A549 (cell line): ENCODE measurements at regions not wholly inside any gene's neighbourhood (a gene's known extent, or its start where the extent isn't known, plus 50 kb on each side); places are given as distances from the start of the nearest gene placed in this dataset.
"Not testable (repeated sequence)": the region's sequence is repeated elsewhere in the genome, so short reads cannot be mapped to it uniquely, and the experiment has no call there.

Experiments used
- CEBPB ChIP-seq, 2 experiments: fragments of >200 bp in 1 of 2; sonication (Bioruptor Twin) in 1 of 2; formaldehyde crosslinking in 1 of 2; IDR thresholded peaks; 2 replicates each; pipeline ENCODE4 v1.6.1; 2012 to 2016
- EP300 ChIP-seq, 2 experiments: fragments of >200 bp; sonication (Bioruptor Twin); formaldehyde crosslinking; IDR thresholded peaks; 2 replicates in 1 of 2; 3 replicates in 1 of 2; pipeline ENCODE4 v1.6.1; 2016 to 2017
- FOSB ChIP-seq: fragments of 250-450 bp; sonication (Bioruptor Pico); IDR thresholded peaks from 2 replicates; pipeline ENCODE4 v1.5.0; 2020; ENCODE audit warnings: mild to moderate bottlenecking, moderate library complexity
- JUN ChIP-seq, 2 experiments: fragments of >200 bp; sonication (Bioruptor Twin); formaldehyde crosslinking; IDR thresholded peaks; 2 replicates in 1 of 2; 3 replicates in 1 of 2; pipeline ENCODE4 v1.6.1; 2016 to 2017
- JUNB ChIP-seq: fragments of >200 bp; sonication (Bioruptor Twin); formaldehyde crosslinking; IDR thresholded peaks from 2 replicates; pipeline ENCODE4 v1.6.1; 2016
- NPAS2 ChIP-seq: fragments of 250-450 bp; sonication (Bioruptor Pico); IDR thresholded peaks from 2 replicates; pipeline ENCODE4 v1.8.0; 2022; ENCODE audit warnings: mild to moderate bottlenecking, moderate library complexity, borderline replicate concordance
- POLR2A ChIP-seq: IDR thresholded peaks from 2 replicates; pipeline ENCODE4 v1.6.1; 2012; ENCODE audit warnings: mild to moderate bottlenecking, low read length
- RFX5 ChIP-seq: fragments of 450-650 bp; IDR thresholded peaks from 2 replicates; pipeline ENCODE4 v1.7.1; 2014; ENCODE audit warnings: antibody characterized with exemption, mild to moderate bottlenecking, moderate library complexity
- TF ChIP-seq, protein P1 (sequence below): fragments of >200 bp; sonication (Bioruptor Twin); formaldehyde crosslinking; IDR thresholded peaks from 3 replicates; pipeline ENCODE4 v1.5.1; 2016
- TF ChIP-seq, protein P2 (sequence below): fragments of 200-600 bp; sonication (generic); IDR thresholded peaks from 2 replicates; pipeline ENCODE4 v1.6.1; 2016; ENCODE audit warnings: antibody characterized with exemption, mild to moderate bottlenecking, moderate library complexity
- TF ChIP-seq, protein P3 (sequence below): fragments of 250-450 bp; sonication (Bioruptor Pico); IDR thresholded peaks from 2 replicates; pipeline ENCODE4 v1.5.0; 2021; ENCODE audit warnings: mild to moderate bottlenecking, moderate library complexity, borderline replicate concordance
- TF ChIP-seq, protein P4 (sequence below): IDR thresholded peaks from 2 replicates; pipeline ENCODE4 v1.6.1; 2012

DNA sequence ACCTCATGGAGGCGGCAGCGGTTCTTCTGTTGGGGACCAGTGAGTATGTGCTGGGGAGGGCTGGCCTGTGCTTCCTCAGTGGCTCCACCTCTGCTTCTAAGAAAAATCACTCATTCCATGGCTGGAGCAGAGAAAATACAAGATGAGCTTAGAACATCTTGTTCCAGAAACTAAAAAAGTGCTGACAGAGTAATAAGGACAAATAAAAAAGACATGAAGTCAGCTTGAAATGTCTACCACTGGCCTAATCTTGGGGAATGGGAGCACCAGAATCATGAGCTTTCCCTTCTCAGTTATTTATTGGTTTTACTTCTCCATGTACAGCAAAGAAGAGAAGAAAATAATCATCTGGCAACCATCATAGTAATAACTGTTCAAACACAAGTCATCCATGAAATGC is 81.1 kb upstream of the TEKT4 start:
- TF ChIP-seq, protein P1, sequence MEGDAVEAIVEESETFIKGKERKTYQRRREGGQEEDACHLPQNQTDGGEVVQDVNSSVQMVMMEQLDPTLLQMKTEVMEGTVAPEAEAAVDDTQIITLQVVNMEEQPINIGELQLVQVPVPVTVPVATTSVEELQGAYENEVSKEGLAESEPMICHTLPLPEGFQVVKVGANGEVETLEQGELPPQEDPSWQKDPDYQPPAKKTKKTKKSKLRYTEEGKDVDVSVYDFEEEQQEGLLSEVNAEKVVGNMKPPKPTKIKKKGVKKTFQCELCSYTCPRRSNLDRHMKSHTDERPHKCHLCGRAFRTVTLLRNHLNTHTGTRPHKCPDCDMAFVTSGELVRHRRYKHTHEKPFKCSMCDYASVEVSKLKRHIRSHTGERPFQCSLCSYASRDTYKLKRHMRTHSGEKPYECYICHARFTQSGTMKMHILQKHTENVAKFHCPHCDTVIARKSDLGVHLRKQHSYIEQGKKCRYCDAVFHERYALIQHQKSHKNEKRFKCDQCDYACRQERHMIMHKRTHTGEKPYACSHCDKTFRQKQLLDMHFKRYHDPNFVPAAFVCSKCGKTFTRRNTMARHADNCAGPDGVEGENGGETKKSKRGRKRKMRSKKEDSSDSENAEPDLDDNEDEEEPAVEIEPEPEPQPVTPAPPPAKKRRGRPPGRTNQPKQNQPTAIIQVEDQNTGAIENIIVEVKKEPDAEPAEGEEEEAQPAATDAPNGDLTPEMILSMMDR = not testable (repeated sequence)
- not testable (repeated sequence) for TF ChIP-seq JUN (IDR thresholded peaks at IDR 0.05); POLR2A; EP300 (IDR thresholded peaks at IDR 0.05); CEBPB (IDR thresholded peaks at IDR 0.05); NPAS2 (CRISPR knock-in tag); RFX5; JUNB; FOSB
- TF ChIP-seq, protein P2, sequence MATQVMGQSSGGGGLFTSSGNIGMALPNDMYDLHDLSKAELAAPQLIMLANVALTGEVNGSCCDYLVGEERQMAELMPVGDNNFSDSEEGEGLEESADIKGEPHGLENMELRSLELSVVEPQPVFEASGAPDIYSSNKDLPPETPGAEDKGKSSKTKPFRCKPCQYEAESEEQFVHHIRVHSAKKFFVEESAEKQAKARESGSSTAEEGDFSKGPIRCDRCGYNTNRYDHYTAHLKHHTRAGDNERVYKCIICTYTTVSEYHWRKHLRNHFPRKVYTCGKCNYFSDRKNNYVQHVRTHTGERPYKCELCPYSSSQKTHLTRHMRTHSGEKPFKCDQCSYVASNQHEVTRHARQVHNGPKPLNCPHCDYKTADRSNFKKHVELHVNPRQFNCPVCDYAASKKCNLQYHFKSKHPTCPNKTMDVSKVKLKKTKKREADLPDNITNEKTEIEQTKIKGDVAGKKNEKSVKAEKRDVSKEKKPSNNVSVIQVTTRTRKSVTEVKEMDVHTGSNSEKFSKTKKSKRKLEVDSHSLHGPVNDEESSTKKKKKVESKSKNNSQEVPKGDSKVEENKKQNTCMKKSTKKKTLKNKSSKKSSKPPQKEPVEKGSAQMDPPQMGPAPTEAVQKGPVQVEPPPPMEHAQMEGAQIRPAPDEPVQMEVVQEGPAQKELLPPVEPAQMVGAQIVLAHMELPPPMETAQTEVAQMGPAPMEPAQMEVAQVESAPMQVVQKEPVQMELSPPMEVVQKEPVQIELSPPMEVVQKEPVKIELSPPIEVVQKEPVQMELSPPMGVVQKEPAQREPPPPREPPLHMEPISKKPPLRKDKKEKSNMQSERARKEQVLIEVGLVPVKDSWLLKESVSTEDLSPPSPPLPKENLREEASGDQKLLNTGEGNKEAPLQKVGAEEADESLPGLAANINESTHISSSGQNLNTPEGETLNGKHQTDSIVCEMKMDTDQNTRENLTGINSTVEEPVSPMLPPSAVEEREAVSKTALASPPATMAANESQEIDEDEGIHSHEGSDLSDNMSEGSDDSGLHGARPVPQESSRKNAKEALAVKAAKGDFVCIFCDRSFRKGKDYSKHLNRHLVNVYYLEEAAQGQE = not testable (repeated sequence)
- TF ChIP-seq, protein P3, sequence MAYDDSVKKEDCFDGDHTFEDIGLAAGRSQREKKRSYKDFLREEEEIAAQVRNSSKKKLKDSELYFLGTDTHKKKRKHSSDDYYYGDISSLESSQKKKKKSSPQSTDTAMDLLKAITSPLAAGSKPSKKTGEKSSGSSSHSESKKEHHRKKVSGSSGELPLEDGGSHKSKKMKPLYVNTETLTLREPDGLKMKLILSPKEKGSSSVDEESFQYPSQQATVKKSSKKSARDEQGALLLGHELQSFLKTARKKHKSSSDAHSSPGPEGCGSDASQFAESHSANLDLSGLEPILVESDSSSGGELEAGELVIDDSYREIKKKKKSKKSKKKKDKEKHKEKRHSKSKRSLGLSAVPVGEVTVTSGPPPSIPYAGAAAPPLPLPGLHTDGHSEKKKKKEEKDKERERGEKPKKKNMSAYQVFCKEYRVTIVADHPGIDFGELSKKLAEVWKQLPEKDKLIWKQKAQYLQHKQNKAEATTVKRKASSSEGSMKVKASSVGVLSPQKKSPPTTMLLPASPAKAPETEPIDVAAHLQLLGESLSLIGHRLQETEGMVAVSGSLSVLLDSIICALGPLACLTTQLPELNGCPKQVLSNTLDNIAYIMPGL = not testable (repeated sequence)
- TF ChIP-seq, protein P4, sequence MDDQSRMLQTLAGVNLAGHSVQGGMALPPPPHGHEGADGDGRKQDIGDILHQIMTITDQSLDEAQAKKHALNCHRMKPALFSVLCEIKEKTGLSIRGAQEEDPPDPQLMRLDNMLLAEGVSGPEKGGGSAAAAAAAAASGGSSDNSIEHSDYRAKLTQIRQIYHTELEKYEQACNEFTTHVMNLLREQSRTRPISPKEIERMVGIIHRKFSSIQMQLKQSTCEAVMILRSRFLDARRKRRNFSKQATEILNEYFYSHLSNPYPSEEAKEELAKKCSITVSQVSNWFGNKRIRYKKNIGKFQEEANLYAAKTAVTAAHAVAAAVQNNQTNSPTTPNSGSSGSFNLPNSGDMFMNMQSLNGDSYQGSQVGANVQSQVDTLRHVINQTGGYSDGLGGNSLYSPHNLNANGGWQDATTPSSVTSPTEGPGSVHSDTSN = not testable (repeated sequence)
